ENCODE measurements at regions not wholly inside any gene's neighbourhood (a gene's known extent, or its start where the extent isn't known, plus 50 kb on each side); places are given as distances from the start of the nearest gene placed in this dataset.

- no peak for DNase-seq
- TF ChIP-seq POLR2A (IDR thresholded peaks at IDR 0.05) (no peak), CTCF (IDR thresholded peaks at IDR 0.05 in 4 of 5, conservative IDR thresholded peaks at IDR 0.05 in 1 of 5) (no peak)
- Histone ChIP-seq H3K9me3 (no peaks in the 10 kb centered on the region), H3K27ac (no peak overlapping the region), H3K27me3 (no peaks in the 10 kb centered on the region), H3K36me3 (no peaks in the 10 kb centered on the region), H3K4me3 (no peak overlapping the region), H3K4me1 (no peaks in the 10 kb centered on the region)
- no peak for ATAC-seq
- intact Hi-C loops (cut with DNase I; ENCODE audit: low total_unique reads) (no loop called here), in situ Hi-C loops (cut with MboI; ENCODE audit: low sequenced_read_pairs in 4 of 4) (no loop called here)
These were observed 754.0 kb upstream of the FAT3 start for GRCh38 chr11:91470656-91471055.

GRCh38 chr11:91459840-91460239 is 764.8 kb upstream of the FAT3 start:
- H3K4me3 ChIP-seq: no peak overlapping the region
- no peaks in the 10 kb centered on the region for H3K36me3 ChIP-seq
- intact Hi-C loops (cut with DNase I; ENCODE audit: low total_unique reads): no loop called here
- H3K27me3 ChIP-seq: no peaks in the 10 kb centered on the region
- in situ Hi-C loops (cut with MboI; ENCODE audit: low sequenced_read_pairs in 4 of 4): no loop called here
- H3K27ac ChIP-seq: no peak overlapping the region
- no peak for TF ChIP-seq POLR2A (IDR thresholded peaks at IDR 0.05)
- no peak for TF ChIP-seq CTCF (IDR thresholded peaks at IDR 0.05 in 4 of 5, conservative IDR thresholded peaks at IDR 0.05 in 1 of 5)
- H3K4me1 ChIP-seq: no peaks in the 10 kb centered on the region
- DNase-seq (no peak), ATAC-seq (no peak)
- H3K9me3 ChIP-seq: no peaks in the 10 kb centered on the region

GRCh38 chr11:91446267-91446666 is 778.4 kb upstream of the FAT3 start:
- no peak for DNase-seq
- Histone ChIP-seq H3K36me3 (no peaks in the 10 kb centered on the region), H3K9me3 (no peaks in the 10 kb centered on the region), H3K27me3 (no peaks in the 10 kb centered on the region), H3K4me3 (no peak overlapping the region), H3K27ac (no peak overlapping the region), H3K4me1 (no peaks in the 10 kb centered on the region)
- in situ Hi-C loops (cut with MboI; ENCODE audit: low sequenced_read_pairs in 4 of 4): no loop called here
- intact Hi-C loops (cut with DNase I; ENCODE audit: low total_unique reads): no loop called here
- ATAC-seq: no peak
- TF ChIP-seq POLR2A (IDR thresholded peaks at IDR 0.05) (no peak), CTCF (IDR thresholded peaks at IDR 0.05 in 4 of 5, conservative IDR thresholded peaks at IDR 0.05 in 1 of 5) (no peak)

GRCh38 chr11:91435694-91436395 is 788.8 kb upstream of the FAT3 start:
- no peaks in the 10 kb centered on the region for H3K36me3 ChIP-seq
- DNase-seq (no peak), ATAC-seq (no peak)
- H3K4me3 ChIP-seq: no peak overlapping the region
- no peaks in the 10 kb centered on the region for H3K27me3 ChIP-seq
- intact Hi-C loops (cut with DNase I; ENCODE audit: low total_unique reads) (no loop called here), in situ Hi-C loops (cut with MboI; ENCODE audit: low sequenced_read_pairs in 4 of 4) (no loop called here)
- no peaks in the 10 kb centered on the region for H3K4me1 ChIP-seq
- H3K9me3 ChIP-seq: no peaks in the 10 kb centered on the region
- TF ChIP-seq POLR2A (IDR thresholded peaks at IDR 0.05) (no peak), CTCF (IDR thresholded peaks at IDR 0.05 in 4 of 5, conservative IDR thresholded peaks at IDR 0.05 in 1 of 5) (no peak)
- no peak overlapping the region for H3K27ac ChIP-seq
